GM18508 (cell line): ENCODE measurements at regions not wholly inside any gene's neighbourhood (a gene's known extent, or its start where the extent isn't known, plus 50 kb on each side); places are given as distances from the start of the nearest gene placed in this dataset.
"Not testable (repeated sequence)": the region's sequence is repeated elsewhere in the genome, so short reads cannot be mapped to it uniquely, and the experiment has no call there.

Experiments
- ATAC-seq: cut with Tn5 transposase; IDR thresholded peaks from one replicate; pipeline ENCODE4 v1.9.1; 2021; ENCODE audit warnings: moderate number of reproducible peaks; ENCODE audit not compliant: insufficient read depth, unreplicated experiment

- no peak for ATAC-seq
Measured at GRCh38 chr13:110045919-110046318, 259.5 kb upstream of the IRS2 start.

- ATAC-seq, result no peak
Measured at GRCh38 chr13:110045202-110045601, 258.8 kb upstream of the IRS2 start.

- ATAC-seq, result no peak
Measured at GRCh38 chr13:110044551-110045111, 258.2 kb upstream of the IRS2 start.

- ATAC-seq, result no peak
Measured at GRCh38 chr13:110042253-110042950, 256.0 kb upstream of the IRS2 start.

GRCh38 chr13:110041638-110042037 lies 255.3 kb upstream of the IRS2 start:
- ATAC-seq, result not testable (repeated sequence)

GRCh38 chr13:110037925-110038573 lies 251.7 kb upstream of the IRS2 start:
- ATAC-seq, result no peak

GRCh38 chr13:110036060-110036459 lies 249.7 kb upstream of the IRS2 start:
- ATAC-seq, result no peak

GRCh38 chr13:110034031-110034549 lies 247.7 kb upstream of the IRS2 start:
- no peak for ATAC-seq

GRCh38 chr13:110032969-110033368 lies 246.6 kb upstream of the IRS2 start:
- no peak for ATAC-seq

- ATAC-seq, result no peak
Measured at GRCh38 chr13:110030394-110030928, 244.1 kb upstream of the IRS2 start.

- ATAC-seq, result no peak
Measured at GRCh38 chr13:110028838-110029621, 242.6 kb upstream of the IRS2 start.

GRCh38 chr13:110028311-110028710 lies 241.9 kb upstream of the IRS2 start:
- no peak for ATAC-seq

GRCh38 chr13:110027470-110028240 lies 241.3 kb upstream of the IRS2 start:
- no peak for ATAC-seq

- no peak for ATAC-seq
Measured at GRCh38 chr13:110024645-110024980, 238.2 kb upstream of the IRS2 start.

GRCh38 chr13:110023729-110024644 lies 237.6 kb upstream of the IRS2 start:
- ATAC-seq, result no peak

- no peak for ATAC-seq
Measured at GRCh38 chr13:110018009-110018408, 231.6 kb upstream of the IRS2 start.

GRCh38 chr13:110017379-110017778 lies 231.0 kb upstream of the IRS2 start:
- no peak for ATAC-seq

- ATAC-seq, result no peak
Measured at GRCh38 chr13:110015253-110015652, 228.9 kb upstream of the IRS2 start.

- ATAC-seq, result no peak
Measured at GRCh38 chr13:110014719-110015118, 228.3 kb upstream of the IRS2 start.
